Psoas muscle (tissue), 7 donors: ENCODE measurements at regions not wholly inside any gene's neighbourhood (a gene's known extent, or its start where the extent isn't known, plus 50 kb on each side); places are given as distances from the start of the nearest gene placed in this dataset.

ENCODE experiments used
- ATAC-seq, 4 donors: fragments of 200-7000 bp; cut with Tn5 transposase; one replicate each; pipeline ENCODE4 v1.9.1; 2020; ENCODE audit warnings: moderate library complexity in 3 of 4, mild to moderate bottlenecking in 2 of 4
- DNase-seq, 2 donors: peaks; one replicate each; pipeline ENCODE4 v3.0.0-alpha.2; 2020
- H3K27ac ChIP-seq: fragments of 200-600 bp; one replicate; pipeline ENCODE4 v1.8.0; 2022
- H3K27me3 ChIP-seq, 3 donors: fragments of 200-600 bp in 1 of 3; one replicate each; pipeline versions ENCODE4 v1.6.1 to v1.8.0; 2013 to 2022; ENCODE audit warnings: low read length in 2 of 3, mild to moderate bottlenecking in 2 of 3, moderate library complexity in 1 of 3; ENCODE audit not compliant: insufficient read depth in 3 of 3
- H3K36me3 ChIP-seq, 2 donors: fragments of 200-600 bp in 1 of 2; one replicate each; pipeline versions ENCODE4 v1.6.1 to v1.8.0; 2013 to 2022; ENCODE audit warnings: low read depth in 1 of 2, mild to moderate bottlenecking in 1 of 2, moderate library complexity in 1 of 2; ENCODE audit not compliant: insufficient read depth in 1 of 2
- H3K4me1 ChIP-seq: fragments of 200-600 bp; one replicate; pipeline ENCODE4 v1.8.0; 2022
- H3K4me3 ChIP-seq: fragments of 200-600 bp; one replicate; pipeline ENCODE4 v1.8.0; 2022; ENCODE audit warnings: mild to moderate bottlenecking
- H3K9me3 ChIP-seq: fragments of 200-600 bp; one replicate; pipeline ENCODE4 v1.8.0; 2022
- WGBS, 3 donors: extraction: QIAGEN DNeasy Blood & Tissue Kit; methylation state at CpG; one replicate each; pipeline versions ENCODE4 v1.1.6 to v1.1.7; 2013; 5-methylcytosine and 5-hydroxymethylcytosine counted together
- intact Hi-C, 2 donors: fragments of 100-400 bp; cut with DNase I; formaldehyde crosslinking; loops; one replicate each; pipeline versions ENCODE4 v1.11.0 to v1.14.2; 2022
- TF ChIP-seq, protein P1 (sequence below): fragments of 200-600 bp; IDR thresholded peaks from one replicate; pipeline ENCODE4 v1.8.0; 2022; ENCODE audit warnings: antibody characterized with exemption
- donor health status: healthy with polysubstance abuse.
- donor health status: DM: no; HTN: no; CAD: no; lungs with moderate emphysema.
- donor health status: Bipolar disorder and iron deficiency.
- donor health status: healthy.
- donor health status: DM: yes; HTN: yes; CAD: no.
- donor health status: DM: no; HTN: no; CAD: no.
- donor health status: DM: yes; HTN: yes; CAD: no.

GRCh38 chr11:70007796-70008195, 70.3 kb upstream of the ANO1 start:
- ATAC-seq = no peak
- intact Hi-C loops = no loop called here
- Histone ChIP-seq H3K4me3 (no peak overlapping the region), H3K27ac (no peak overlapping the region), H3K9me3 (no peaks in the 10 kb centered on the region), H3K4me1 (no peaks in the 10 kb centered on the region), H3K36me3 (no peaks in the 10 kb centered on the region), H3K27me3 (peaks cover 0 to 4% (median 0%) of the 10 kb centered on the region in 3 donors)
- TF ChIP-seq, protein P1, sequence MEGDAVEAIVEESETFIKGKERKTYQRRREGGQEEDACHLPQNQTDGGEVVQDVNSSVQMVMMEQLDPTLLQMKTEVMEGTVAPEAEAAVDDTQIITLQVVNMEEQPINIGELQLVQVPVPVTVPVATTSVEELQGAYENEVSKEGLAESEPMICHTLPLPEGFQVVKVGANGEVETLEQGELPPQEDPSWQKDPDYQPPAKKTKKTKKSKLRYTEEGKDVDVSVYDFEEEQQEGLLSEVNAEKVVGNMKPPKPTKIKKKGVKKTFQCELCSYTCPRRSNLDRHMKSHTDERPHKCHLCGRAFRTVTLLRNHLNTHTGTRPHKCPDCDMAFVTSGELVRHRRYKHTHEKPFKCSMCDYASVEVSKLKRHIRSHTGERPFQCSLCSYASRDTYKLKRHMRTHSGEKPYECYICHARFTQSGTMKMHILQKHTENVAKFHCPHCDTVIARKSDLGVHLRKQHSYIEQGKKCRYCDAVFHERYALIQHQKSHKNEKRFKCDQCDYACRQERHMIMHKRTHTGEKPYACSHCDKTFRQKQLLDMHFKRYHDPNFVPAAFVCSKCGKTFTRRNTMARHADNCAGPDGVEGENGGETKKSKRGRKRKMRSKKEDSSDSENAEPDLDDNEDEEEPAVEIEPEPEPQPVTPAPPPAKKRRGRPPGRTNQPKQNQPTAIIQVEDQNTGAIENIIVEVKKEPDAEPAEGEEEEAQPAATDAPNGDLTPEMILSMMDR = no peak
- WGBS, 3 donors = 73 to 96% (median 76%) methylated on average over 3 of the region's 3 CpGs
- DNase-seq = no peak

GRCh38 chr11:70010774-70011173, 67.3 kb upstream of the ANO1 start:
- TF ChIP-seq, protein P1 = no peak
- no peaks in the 10 kb centered on the region for H3K9me3 ChIP-seq
- H3K27ac ChIP-seq = no peak overlapping the region
- no peak for DNase-seq
- WGBS, 3 donors = 54 to 79% (median 69%) methylated on average over 1 of the region's 1 CpG
- ATAC-seq = no peak
- H3K36me3 ChIP-seq = no peaks in the 10 kb centered on the region
- peaks cover 0 to 4% (median 0%) of the 10 kb centered on the region in 3 donors for H3K27me3 ChIP-seq
- H3K4me1 ChIP-seq = no peaks in the 10 kb centered on the region
- intact Hi-C loops = no loop called here
- H3K4me3 ChIP-seq = no peak overlapping the region

GRCh38 chr11:70012134-70012733, 65.9 kb upstream of the ANO1 start:
- peaks cover 0 to 4% (median 0%) of the 10 kb centered on the region in 3 donors for H3K27me3 ChIP-seq
- no peaks in the 10 kb centered on the region for H3K4me1 ChIP-seq
- 74 to 81% (median 75%) methylated on average over 2 of the region's 2 CpGs for WGBS, 3 donors
- no peak for ATAC-seq
- intact Hi-C loops = no loop called here
- no peaks in the 10 kb centered on the region for H3K9me3 ChIP-seq
- H3K36me3 ChIP-seq = no peaks in the 10 kb centered on the region
- DNase-seq = no peak
- no peak overlapping the region for H3K4me3 ChIP-seq
- TF ChIP-seq, protein P1 = no peak
- H3K27ac ChIP-seq = no peak overlapping the region

DNA sequence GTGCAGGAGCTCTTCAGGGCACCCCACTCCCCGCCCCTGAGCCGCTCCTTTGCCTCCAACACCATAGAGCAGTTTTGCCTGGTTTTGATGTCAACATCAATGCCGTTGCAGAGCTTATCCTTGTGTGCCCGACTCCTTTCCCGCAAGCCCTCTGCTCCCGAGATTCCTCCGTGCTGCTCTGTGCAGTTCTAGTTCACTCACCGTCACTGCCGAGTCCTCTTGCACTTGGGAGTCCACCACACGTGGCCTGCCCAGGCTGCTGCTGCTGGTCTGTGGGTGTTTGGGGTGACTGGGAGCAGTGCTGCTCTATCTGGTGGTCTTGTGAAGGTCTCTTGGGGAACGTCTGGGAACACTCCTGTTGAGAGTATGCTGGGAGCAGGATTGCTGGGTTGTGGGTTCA, 63.8 kb upstream of the ANO1 start:
- H3K4me1 ChIP-seq = no peaks in the 10 kb centered on the region
- no peaks in the 10 kb centered on the region for H3K9me3 ChIP-seq
- no peak overlapping the region for H3K4me3 ChIP-seq
- no peak overlapping the region for H3K27ac ChIP-seq
- H3K27me3 ChIP-seq = peaks cover 0 to 4% (median 0%) of the 10 kb centered on the region in 3 donors
- intact Hi-C loops = no loop called here
- no peaks in the 10 kb centered on the region for H3K36me3 ChIP-seq
- no peak for ATAC-seq
- DNase-seq = no peak
- 79 to 85% (median 80%) methylated on average over 11 of the region's 11 CpGs for WGBS, 3 donors
- TF ChIP-seq, protein P1 = no peak
